A549 (cell line): ENCODE measurements at regions not wholly inside any gene's neighbourhood (a gene's known extent, or its start where the extent isn't known, plus 50 kb on each side); places are given as distances from the start of the nearest gene placed in this dataset.

ENCODE experiments used
- ATAC-seq, 2 experiments: fragments of 200-7000 bp in 1 of 2; fragments of >200 bp in 1 of 2; cut with Nextera tagmentation in 1 of 2; cut with Tn5 transposase in 1 of 2; 3 replicates each; pipeline versions ENCODE4 v1.8.0 to v1.9.1; 2018 to 2020; ENCODE audit warnings: mild to moderate bottlenecking in 1 of 2, moderate library complexity in 1 of 2
- CTCF ChIA-PET: fragments of 300-600 bp; sonication (Branson Sonifier 250); formaldehyde crosslinking; extraction: SDS; loops from one replicate; lab custom pipeline; 2021; ENCODE audit warnings: antibody characterized with exemption, inconsistent platforms; lab: Yijun Ruan, JAX
- POLR2A ChIA-PET: fragments of 350-600 bp; formaldehyde crosslinking; extraction: SDS; loops from one replicate; lab custom pipeline; 2021; ENCODE audit warnings: antibody characterized with exemption, inconsistent platforms; lab: Yijun Ruan, JAX
- DNase-seq, 2 experiments: peaks; one replicate each; pipeline versions ENCODE4 v3.0.0 to v3.0.0-alpha.2; 2011 to 2016; ENCODE audit warnings: low read depth in 1 of 2, low spot score in 1 of 2
- FAIRE-seq: peaks from 2 replicates; lab custom pipeline; 2011; peaks lifted over from hg19 to GRCh38; lab: Jason Lieb, UNC
- H3K27ac ChIP-seq, 2 experiments: fragments of >200 bp; sonication (Bioruptor Twin); formaldehyde crosslinking; 3 replicates each; pipeline ENCODE4 v1.5.1; 2016 to 2017
- H3K4me1 ChIP-seq: fragments of >200 bp; sonication (Bioruptor Twin); formaldehyde crosslinking; 3 replicates; pipeline ENCODE4 v1.6.1; 2016
- H3K4me2 ChIP-seq: fragments of >200 bp; sonication (Bioruptor Twin); formaldehyde crosslinking; 3 replicates; pipeline ENCODE4 v1.6.1; 2016
- H3K4me3 ChIP-seq: fragments of >200 bp; sonication (Bioruptor Twin); formaldehyde crosslinking; 3 replicates; pipeline ENCODE4 v1.5.1; 2016
- H3K9me3 ChIP-seq: fragments of >200 bp; sonication (Bioruptor Twin); formaldehyde crosslinking; 3 replicates; pipeline ENCODE4 v1.6.1; 2016
- EHF ChIP-seq: fragments of 250-450 bp; sonication (Bioruptor Pico); IDR thresholded peaks from 2 replicates; pipeline ENCODE4 v1.5.0; 2020; ENCODE audit warnings: mild to moderate bottlenecking
- EP300 ChIP-seq, 2 experiments: fragments of >200 bp; sonication (Bioruptor Twin); formaldehyde crosslinking; IDR thresholded peaks; 2 replicates in 1 of 2; 3 replicates in 1 of 2; pipeline ENCODE4 v1.6.1; 2016 to 2017
- ESRRA ChIP-seq: fragments of 150-350 bp; IDR thresholded peaks from 2 replicates; pipeline ENCODE4 v1.6.1; 2014; ENCODE audit warnings: mild to moderate bottlenecking, low read length, borderline replicate concordance
- FOSL2 ChIP-seq, 2 experiments: fragments of 450-650 bp in 1 of 2; fragments of >200 bp in 1 of 2; sonication (Bioruptor Twin) in 1 of 2; formaldehyde crosslinking; IDR thresholded peaks; 2 replicates each; pipeline versions ENCODE4 v1.5.0 to v1.6.1; 2016 to 2020; ENCODE audit warnings: mild to moderate bottlenecking in 1 of 2, moderate library complexity in 1 of 2
- FOXS1 ChIP-seq: fragments of 250-450 bp; sonication (Bioruptor Pico); IDR thresholded peaks from 2 replicates; pipeline ENCODE4 v1.5.0; 2020; ENCODE audit warnings: mild to moderate bottlenecking, moderate library complexity
- GATA3 ChIP-seq: IDR thresholded peaks from 2 replicates; pipeline ENCODE4 v1.6.1; 2012; ENCODE audit warnings: borderline replicate concordance
- HOXA7 ChIP-seq: fragments of 250-450 bp; sonication (Bioruptor Pico); IDR thresholded peaks from 2 replicates; pipeline ENCODE4 v1.5.0; 2020; ENCODE audit warnings: mild to moderate bottlenecking, moderate library complexity
- MAFK ChIP-seq: fragments of 450-650 bp; IDR thresholded peaks from 2 replicates; pipeline ENCODE4 v1.6.1; 2014; ENCODE audit not compliant: partially characterized antibody
- NPAS2 ChIP-seq: fragments of 250-450 bp; sonication (Bioruptor Pico); IDR thresholded peaks from 2 replicates; pipeline ENCODE4 v1.8.0; 2022; ENCODE audit warnings: mild to moderate bottlenecking, moderate library complexity, borderline replicate concordance
- RAD21 ChIP-seq, 2 experiments: fragments of >200 bp in 1 of 2; sonication (Bioruptor Twin) in 1 of 2; formaldehyde crosslinking in 1 of 2; IDR thresholded peaks in 1 of 2; conservative IDR thresholded peaks in 1 of 2; 2 replicates in 1 of 2; 3 replicates in 1 of 2; pipeline ENCODE4 v1.6.1; 2012 to 2018; ENCODE audit warnings: inconsistent platforms in 1 of 2
- RNF2 ChIP-seq: fragments of 200-600 bp; sonication (generic); IDR thresholded peaks from 2 replicates; pipeline ENCODE4 v1.6.1; 2016; ENCODE audit warnings: low read depth, mild to moderate bottlenecking, antibody characterized with exemption, moderate library complexity, borderline replicate concordance
- SREBF2 ChIP-seq: fragments of 450-650 bp; IDR thresholded peaks from 2 replicates; pipeline ENCODE4 v1.6.1; 2014; ENCODE audit warnings: mild to moderate bottlenecking, moderate library complexity
- ZC3H11A ChIP-seq: fragments of 450-650 bp; IDR thresholded peaks from 2 replicates; pipeline ENCODE4 v1.6.1; 2014; ENCODE audit warnings: antibody characterized with exemption, mild to moderate bottlenecking
- WGBS: methylation state at CpG from one replicate; pipeline ENCODE4 v1.1.6; 2017; ENCODE audit errors: missing lambda C conversion rate; 5-methylcytosine and 5-hydroxymethylcytosine counted together
- TF ChIP-seq, protein P1 (sequence below): fragments of 200-600 bp; sonication (generic); IDR thresholded peaks from 2 replicates; pipeline ENCODE4 v1.6.1; 2016; ENCODE audit warnings: antibody characterized with exemption, mild to moderate bottlenecking, moderate library complexity
- TF ChIP-seq, protein P2 (sequence below): IDR thresholded peaks from 2 replicates; pipeline ENCODE4 v1.6.1; 2012; ENCODE audit warnings: low read depth, borderline replicate concordance
- TF ChIP-seq, protein P3 (sequence below): fragments of 250-450 bp; sonication (Bioruptor Pico); IDR thresholded peaks from 2 replicates; pipeline ENCODE4 v1.5.0; 2020; ENCODE audit warnings: low read depth, mild to moderate bottlenecking, moderate library complexity
- TF ChIP-seq, protein P4 (sequence below): fragments of >200 bp; sonication (Bioruptor Twin); formaldehyde crosslinking; IDR thresholded peaks from 3 replicates; pipeline ENCODE4 v1.6.1; 2016
- TF ChIP-seq, protein P5 (sequence below): fragments of 150-350 bp; IDR thresholded peaks from 2 replicates; pipeline ENCODE4 v1.6.1; 2014; ENCODE audit warnings: low read depth, mild to moderate bottlenecking, low read length
- TF ChIP-seq, protein P6 (sequence below): fragments of >200 bp; sonication (Bioruptor Twin); formaldehyde crosslinking; IDR thresholded peaks from 3 replicates; pipeline ENCODE4 v1.5.1; 2016
- TF ChIP-seq, protein P7 (sequence below): fragments of 250-450 bp; sonication (Bioruptor Pico); IDR thresholded peaks from 2 replicates; pipeline ENCODE4 v1.5.0; 2021; ENCODE audit warnings: mild to moderate bottlenecking, moderate library complexity, borderline replicate concordance

DNA sequence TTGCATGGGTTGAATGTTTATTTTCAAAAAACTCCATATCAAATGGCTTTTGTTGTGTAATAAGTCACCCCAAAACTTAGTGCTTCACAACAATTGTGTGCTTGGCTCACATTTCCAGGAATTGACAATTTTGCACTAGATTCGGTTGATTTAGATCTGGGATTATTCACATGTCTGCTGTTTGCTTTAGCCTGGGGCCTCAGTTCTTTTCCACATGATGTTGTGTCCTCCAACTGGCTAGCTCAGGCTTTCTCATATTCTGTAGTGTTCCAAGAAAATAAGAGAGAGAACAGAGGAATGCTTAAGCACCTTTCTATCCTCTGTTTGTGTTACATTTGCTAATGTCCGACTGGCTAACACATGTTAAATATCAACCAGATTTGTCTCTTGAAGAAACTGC, 281.5 kb upstream of the ADGRL4 start:
- POLR2A ChIA-PET = no interaction called here
- H3K4me1 ChIP-seq = no peaks in the 10 kb centered on the region
- H3K4me3 ChIP-seq = no peak overlapping the region
- TF ChIP-seq, protein P1, sequence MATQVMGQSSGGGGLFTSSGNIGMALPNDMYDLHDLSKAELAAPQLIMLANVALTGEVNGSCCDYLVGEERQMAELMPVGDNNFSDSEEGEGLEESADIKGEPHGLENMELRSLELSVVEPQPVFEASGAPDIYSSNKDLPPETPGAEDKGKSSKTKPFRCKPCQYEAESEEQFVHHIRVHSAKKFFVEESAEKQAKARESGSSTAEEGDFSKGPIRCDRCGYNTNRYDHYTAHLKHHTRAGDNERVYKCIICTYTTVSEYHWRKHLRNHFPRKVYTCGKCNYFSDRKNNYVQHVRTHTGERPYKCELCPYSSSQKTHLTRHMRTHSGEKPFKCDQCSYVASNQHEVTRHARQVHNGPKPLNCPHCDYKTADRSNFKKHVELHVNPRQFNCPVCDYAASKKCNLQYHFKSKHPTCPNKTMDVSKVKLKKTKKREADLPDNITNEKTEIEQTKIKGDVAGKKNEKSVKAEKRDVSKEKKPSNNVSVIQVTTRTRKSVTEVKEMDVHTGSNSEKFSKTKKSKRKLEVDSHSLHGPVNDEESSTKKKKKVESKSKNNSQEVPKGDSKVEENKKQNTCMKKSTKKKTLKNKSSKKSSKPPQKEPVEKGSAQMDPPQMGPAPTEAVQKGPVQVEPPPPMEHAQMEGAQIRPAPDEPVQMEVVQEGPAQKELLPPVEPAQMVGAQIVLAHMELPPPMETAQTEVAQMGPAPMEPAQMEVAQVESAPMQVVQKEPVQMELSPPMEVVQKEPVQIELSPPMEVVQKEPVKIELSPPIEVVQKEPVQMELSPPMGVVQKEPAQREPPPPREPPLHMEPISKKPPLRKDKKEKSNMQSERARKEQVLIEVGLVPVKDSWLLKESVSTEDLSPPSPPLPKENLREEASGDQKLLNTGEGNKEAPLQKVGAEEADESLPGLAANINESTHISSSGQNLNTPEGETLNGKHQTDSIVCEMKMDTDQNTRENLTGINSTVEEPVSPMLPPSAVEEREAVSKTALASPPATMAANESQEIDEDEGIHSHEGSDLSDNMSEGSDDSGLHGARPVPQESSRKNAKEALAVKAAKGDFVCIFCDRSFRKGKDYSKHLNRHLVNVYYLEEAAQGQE = no peak
- no peak for TF ChIP-seq RAD21 (conservative IDR thresholded peaks at IDR 0.05 in 1 of 2, IDR thresholded peaks at IDR 0.05 in 1 of 2)
- TF ChIP-seq SREBF2 = no peak
- TF ChIP-seq ZC3H11A = no peak
- no peak for TF ChIP-seq RNF2
- no peak for TF ChIP-seq ESRRA
- TF ChIP-seq, protein P2, sequence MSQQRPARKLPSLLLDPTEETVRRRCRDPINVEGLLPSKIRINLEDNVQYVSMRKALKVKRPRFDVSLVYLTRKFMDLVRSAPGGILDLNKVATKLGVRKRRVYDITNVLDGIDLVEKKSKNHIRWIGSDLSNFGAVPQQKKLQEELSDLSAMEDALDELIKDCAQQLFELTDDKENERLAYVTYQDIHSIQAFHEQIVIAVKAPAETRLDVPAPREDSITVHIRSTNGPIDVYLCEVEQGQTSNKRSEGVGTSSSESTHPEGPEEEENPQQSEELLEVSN = no peak
- no peak for TF ChIP-seq EHF (CRISPR knock-in tag)
- TF ChIP-seq, protein P3, sequence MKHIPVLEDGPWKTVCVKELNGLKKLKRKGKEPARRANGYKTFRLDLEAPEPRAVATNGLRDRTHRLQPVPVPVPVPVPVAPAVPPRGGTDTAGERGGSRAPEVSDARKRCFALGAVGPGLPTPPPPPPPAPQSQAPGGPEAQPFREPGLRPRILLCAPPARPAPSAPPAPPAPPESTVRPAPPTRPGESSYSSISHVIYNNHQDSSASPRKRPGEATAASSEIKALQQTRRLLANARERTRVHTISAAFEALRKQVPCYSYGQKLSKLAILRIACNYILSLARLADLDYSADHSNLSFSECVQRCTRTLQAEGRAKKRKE = no peak
- TF ChIP-seq GATA3 = no peak
- TF ChIP-seq, protein P4, sequence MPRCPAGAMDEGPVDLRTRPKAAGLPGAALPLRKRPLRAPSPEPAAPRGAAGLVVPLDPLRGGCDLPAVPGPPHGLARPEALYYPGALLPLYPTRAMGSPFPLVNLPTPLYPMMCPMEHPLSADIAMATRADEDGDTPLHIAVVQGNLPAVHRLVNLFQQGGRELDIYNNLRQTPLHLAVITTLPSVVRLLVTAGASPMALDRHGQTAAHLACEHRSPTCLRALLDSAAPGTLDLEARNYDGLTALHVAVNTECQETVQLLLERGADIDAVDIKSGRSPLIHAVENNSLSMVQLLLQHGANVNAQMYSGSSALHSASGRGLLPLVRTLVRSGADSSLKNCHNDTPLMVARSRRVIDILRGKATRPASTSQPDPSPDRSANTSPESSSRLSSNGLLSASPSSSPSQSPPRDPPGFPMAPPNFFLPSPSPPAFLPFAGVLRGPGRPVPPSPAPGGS = no peak
- TF ChIP-seq FOXS1 (CRISPR knock-in tag) = no peak
- TF ChIP-seq NPAS2 = no peak
- TF ChIP-seq MAFK = no peak
- TF ChIP-seq HOXA7 (CRISPR knock-in tag) = no peak
- no peak for TF ChIP-seq EP300 (IDR thresholded peaks at IDR 0.05)
- TF ChIP-seq, protein P5, sequence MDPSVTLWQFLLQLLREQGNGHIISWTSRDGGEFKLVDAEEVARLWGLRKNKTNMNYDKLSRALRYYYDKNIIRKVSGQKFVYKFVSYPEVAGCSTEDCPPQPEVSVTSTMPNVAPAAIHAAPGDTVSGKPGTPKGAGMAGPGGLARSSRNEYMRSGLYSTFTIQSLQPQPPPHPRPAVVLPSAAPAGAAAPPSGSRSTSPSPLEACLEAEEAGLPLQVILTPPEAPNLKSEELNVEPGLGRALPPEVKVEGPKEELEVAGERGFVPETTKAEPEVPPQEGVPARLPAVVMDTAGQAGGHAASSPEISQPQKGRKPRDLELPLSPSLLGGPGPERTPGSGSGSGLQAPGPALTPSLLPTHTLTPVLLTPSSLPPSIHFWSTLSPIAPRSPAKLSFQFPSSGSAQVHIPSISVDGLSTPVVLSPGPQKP = no peak
- TF ChIP-seq, protein P6, sequence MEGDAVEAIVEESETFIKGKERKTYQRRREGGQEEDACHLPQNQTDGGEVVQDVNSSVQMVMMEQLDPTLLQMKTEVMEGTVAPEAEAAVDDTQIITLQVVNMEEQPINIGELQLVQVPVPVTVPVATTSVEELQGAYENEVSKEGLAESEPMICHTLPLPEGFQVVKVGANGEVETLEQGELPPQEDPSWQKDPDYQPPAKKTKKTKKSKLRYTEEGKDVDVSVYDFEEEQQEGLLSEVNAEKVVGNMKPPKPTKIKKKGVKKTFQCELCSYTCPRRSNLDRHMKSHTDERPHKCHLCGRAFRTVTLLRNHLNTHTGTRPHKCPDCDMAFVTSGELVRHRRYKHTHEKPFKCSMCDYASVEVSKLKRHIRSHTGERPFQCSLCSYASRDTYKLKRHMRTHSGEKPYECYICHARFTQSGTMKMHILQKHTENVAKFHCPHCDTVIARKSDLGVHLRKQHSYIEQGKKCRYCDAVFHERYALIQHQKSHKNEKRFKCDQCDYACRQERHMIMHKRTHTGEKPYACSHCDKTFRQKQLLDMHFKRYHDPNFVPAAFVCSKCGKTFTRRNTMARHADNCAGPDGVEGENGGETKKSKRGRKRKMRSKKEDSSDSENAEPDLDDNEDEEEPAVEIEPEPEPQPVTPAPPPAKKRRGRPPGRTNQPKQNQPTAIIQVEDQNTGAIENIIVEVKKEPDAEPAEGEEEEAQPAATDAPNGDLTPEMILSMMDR = no peak
- no peak for TF ChIP-seq FOSL2 (IDR thresholded peaks at IDR 0.05)
- no peak for TF ChIP-seq FOSL2 (CRISPR knock-in tag; IDR thresholded peaks at IDR 0.05)
- TF ChIP-seq, protein P7, sequence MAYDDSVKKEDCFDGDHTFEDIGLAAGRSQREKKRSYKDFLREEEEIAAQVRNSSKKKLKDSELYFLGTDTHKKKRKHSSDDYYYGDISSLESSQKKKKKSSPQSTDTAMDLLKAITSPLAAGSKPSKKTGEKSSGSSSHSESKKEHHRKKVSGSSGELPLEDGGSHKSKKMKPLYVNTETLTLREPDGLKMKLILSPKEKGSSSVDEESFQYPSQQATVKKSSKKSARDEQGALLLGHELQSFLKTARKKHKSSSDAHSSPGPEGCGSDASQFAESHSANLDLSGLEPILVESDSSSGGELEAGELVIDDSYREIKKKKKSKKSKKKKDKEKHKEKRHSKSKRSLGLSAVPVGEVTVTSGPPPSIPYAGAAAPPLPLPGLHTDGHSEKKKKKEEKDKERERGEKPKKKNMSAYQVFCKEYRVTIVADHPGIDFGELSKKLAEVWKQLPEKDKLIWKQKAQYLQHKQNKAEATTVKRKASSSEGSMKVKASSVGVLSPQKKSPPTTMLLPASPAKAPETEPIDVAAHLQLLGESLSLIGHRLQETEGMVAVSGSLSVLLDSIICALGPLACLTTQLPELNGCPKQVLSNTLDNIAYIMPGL (CRISPR knock-in tag) = no peak
- no peak overlapping the region for H3K27ac ChIP-seq
- H3K4me2 ChIP-seq = no peak overlapping the region
- H3K9me3 ChIP-seq = no peaks in the 10 kb centered on the region
- no peak for DNase-seq
- ATAC-seq = no peak
- 56% methylated on average over 2 of the region's 2 CpGs for WGBS
- CTCF ChIA-PET = no interaction called here
- FAIRE-seq = no peak
